22Rv1 (cell line): ENCODE measurements at regions not wholly inside any gene's neighbourhood (a gene's known extent, or its start where the extent isn't known, plus 50 kb on each side); places are given as distances from the start of the nearest gene placed in this dataset.
"Not testable (repeated sequence)": the region's sequence is repeated elsewhere in the genome, so short reads cannot be mapped to it uniquely, and the experiment has no call there.

Experiments
- ZFX ChIP-seq: fragments of 450-650 bp; IDR thresholded peaks from 2 replicates; pipeline ENCODE4 v1.6.1; 2017; ENCODE audit warnings: antibody characterized with exemption, borderline replicate concordance
- TF ChIP-seq, protein P1 (sequence below): fragments of 450-650 bp; IDR thresholded peaks from 2 replicates; pipeline ENCODE4 v1.5.1; 2017; ENCODE audit warnings: mild to moderate bottlenecking

DNA sequence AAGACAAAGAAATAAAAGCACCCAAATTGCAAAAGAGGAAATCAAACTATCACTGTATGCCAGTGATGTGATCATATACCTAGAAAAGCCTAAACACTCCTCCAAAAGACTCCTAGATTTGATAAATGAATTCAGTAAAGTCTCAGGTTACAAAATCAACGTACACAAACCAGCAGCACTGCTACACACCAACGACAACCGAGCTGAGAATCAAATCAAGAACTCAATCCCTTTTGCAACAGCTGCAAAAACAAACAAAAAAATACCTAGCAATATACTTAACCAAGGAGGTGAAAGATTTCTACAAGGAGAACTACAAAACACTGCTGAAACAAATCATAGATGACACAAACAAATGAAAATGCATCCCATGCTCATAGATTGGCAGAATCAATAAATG is 92.1 kb upstream of the PALMD start:
- TF ChIP-seq, protein P1, sequence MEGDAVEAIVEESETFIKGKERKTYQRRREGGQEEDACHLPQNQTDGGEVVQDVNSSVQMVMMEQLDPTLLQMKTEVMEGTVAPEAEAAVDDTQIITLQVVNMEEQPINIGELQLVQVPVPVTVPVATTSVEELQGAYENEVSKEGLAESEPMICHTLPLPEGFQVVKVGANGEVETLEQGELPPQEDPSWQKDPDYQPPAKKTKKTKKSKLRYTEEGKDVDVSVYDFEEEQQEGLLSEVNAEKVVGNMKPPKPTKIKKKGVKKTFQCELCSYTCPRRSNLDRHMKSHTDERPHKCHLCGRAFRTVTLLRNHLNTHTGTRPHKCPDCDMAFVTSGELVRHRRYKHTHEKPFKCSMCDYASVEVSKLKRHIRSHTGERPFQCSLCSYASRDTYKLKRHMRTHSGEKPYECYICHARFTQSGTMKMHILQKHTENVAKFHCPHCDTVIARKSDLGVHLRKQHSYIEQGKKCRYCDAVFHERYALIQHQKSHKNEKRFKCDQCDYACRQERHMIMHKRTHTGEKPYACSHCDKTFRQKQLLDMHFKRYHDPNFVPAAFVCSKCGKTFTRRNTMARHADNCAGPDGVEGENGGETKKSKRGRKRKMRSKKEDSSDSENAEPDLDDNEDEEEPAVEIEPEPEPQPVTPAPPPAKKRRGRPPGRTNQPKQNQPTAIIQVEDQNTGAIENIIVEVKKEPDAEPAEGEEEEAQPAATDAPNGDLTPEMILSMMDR, result not testable (repeated sequence)
- not testable (repeated sequence) for TF ChIP-seq ZFX
